ENCODE measurements at regions not wholly inside any gene's neighbourhood (a gene's known extent, or its start where the extent isn't known, plus 50 kb on each side); places are given as distances from the start of the nearest gene placed in this dataset.

DNA sequence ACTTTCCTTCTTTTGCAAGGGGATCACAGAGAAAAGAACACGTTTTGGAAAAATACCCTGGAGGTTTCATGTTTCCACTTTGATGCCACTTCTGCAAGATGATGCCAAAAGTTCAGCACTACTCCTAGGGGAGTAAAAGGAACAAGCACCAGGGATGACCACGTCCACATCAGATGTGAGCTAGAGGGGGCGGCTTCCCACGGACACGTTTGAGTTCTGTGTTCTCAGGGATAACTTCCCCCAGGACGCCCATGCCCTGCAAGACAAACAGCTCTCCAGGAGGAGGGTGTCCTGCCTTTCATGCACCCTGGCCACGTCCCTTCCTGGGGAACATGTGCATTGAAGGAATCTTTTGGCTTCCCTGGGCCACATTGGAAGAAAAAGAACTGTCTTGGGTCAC lies 66.6 kb upstream of the TRIO start:
- no peak for TF ChIP-seq POLR2A (IDR thresholded peaks at IDR 0.05)
- TF ChIP-seq, protein P1, sequence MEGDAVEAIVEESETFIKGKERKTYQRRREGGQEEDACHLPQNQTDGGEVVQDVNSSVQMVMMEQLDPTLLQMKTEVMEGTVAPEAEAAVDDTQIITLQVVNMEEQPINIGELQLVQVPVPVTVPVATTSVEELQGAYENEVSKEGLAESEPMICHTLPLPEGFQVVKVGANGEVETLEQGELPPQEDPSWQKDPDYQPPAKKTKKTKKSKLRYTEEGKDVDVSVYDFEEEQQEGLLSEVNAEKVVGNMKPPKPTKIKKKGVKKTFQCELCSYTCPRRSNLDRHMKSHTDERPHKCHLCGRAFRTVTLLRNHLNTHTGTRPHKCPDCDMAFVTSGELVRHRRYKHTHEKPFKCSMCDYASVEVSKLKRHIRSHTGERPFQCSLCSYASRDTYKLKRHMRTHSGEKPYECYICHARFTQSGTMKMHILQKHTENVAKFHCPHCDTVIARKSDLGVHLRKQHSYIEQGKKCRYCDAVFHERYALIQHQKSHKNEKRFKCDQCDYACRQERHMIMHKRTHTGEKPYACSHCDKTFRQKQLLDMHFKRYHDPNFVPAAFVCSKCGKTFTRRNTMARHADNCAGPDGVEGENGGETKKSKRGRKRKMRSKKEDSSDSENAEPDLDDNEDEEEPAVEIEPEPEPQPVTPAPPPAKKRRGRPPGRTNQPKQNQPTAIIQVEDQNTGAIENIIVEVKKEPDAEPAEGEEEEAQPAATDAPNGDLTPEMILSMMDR (IDR thresholded peaks at IDR 0.05) = no peak

All from esophagus squamous epithelium (tissue), 4 donors.